SU-DHL-6 (cell line): ENCODE measurements at regions not wholly inside any gene's neighbourhood (a gene's known extent, or its start where the extent isn't known, plus 50 kb on each side); places are given as distances from the start of the nearest gene placed in this dataset.

Source experiments
- CTCF ChIP-seq: fragments of 200-600 bp; sonication (generic); IDR thresholded peaks from one replicate; pipeline ENCODE4 v1.5.1; 2017; ENCODE audit warnings: antibody characterized with exemption, mild to moderate bottlenecking, low read length, moderate library complexity; ENCODE audit not compliant: insufficient read depth, poor library complexity, severe bottlenecking
- EZH2phosphoT487 ChIP-seq: fragments of 200-600 bp; sonication (generic), shearing (Covaris generic); conservative IDR thresholded peaks from 2 replicates; pipeline ENCODE4 v1.6.1; 2018; ENCODE audit warnings: mild to moderate bottlenecking, antibody characterized with exemption, low read length, moderate library complexity, mixed read lengths

- TF ChIP-seq CTCF, result no peak
- TF ChIP-seq EZH2phosphoT487, result no peak
These were observed 198.3 kb downstream of the CHIC2 start for GRCh38 chr4:53866055-53866454.
